Trophoblast cell (in vitro differentiated cells and primary cell): ENCODE measurements at regions not wholly inside any gene's neighbourhood (a gene's known extent, or its start where the extent isn't known, plus 50 kb on each side); places are given as distances from the start of the nearest gene placed in this dataset.

Experiments
- DNase-seq, 2 donors: peaks; one replicate each; pipeline ENCODE4 v3.0.0-alpha.2; 2016
- H2AFZ ChIP-seq: 2 replicates; pipeline ENCODE4 v1.6.1; 2013; ENCODE audit warnings: low read length, moderate library complexity, mild to moderate bottlenecking; ENCODE audit not compliant: insufficient read depth, poor library complexity
- H2AK5ac ChIP-seq: 2 replicates; pipeline ENCODE4 v1.6.1; 2013; ENCODE audit warnings: mild to moderate bottlenecking, low read length
- H2BK120ac ChIP-seq: 2 replicates; pipeline ENCODE4 v1.6.1; 2013; ENCODE audit warnings: low read length, mild to moderate bottlenecking, moderate library complexity; ENCODE audit not compliant: insufficient read depth, poor library complexity
- H2BK12ac ChIP-seq: 2 replicates; pipeline ENCODE4 v1.6.1; 2013; ENCODE audit warnings: mild to moderate bottlenecking, low read length, moderate library complexity
- H2BK5ac ChIP-seq: 2 replicates; pipeline ENCODE4 v1.6.1; 2013; ENCODE audit warnings: low read length, low read depth, moderate library complexity, mild to moderate bottlenecking; ENCODE audit not compliant: poor library complexity
- H3K14ac ChIP-seq: 2 replicates; pipeline ENCODE4 v1.6.1; 2013; ENCODE audit warnings: mild to moderate bottlenecking, low read length
- H3K18ac ChIP-seq: 2 replicates; pipeline ENCODE4 v1.6.1; 2013; ENCODE audit warnings: mild to moderate bottlenecking, low read length
- H3K23ac ChIP-seq: 2 replicates; pipeline ENCODE4 v1.6.1; 2013; ENCODE audit warnings: low read length
- H3K27ac ChIP-seq: 2 replicates; pipeline ENCODE4 v1.5.1; 2013; ENCODE audit warnings: low read depth, mild to moderate bottlenecking, inconsistent platforms, low read length, moderate library complexity
- H3K27me3 ChIP-seq: 2 replicates; pipeline ENCODE4 v1.6.1; 2013; ENCODE audit warnings: inconsistent platforms, mild to moderate bottlenecking, low read length, moderate library complexity; ENCODE audit not compliant: insufficient read depth
- H3K36me3 ChIP-seq, 2 experiments: 1 replicate in 1 of 2; 2 replicates in 1 of 2; pipeline ENCODE4 v1.6.1; 2013; ENCODE audit warnings: low read length in 2 of 2, mild to moderate bottlenecking in 2 of 2, moderate library complexity in 1 of 2; ENCODE audit not compliant: insufficient read depth in 2 of 2, control insufficient read depth in 1 of 2
- H3K4ac ChIP-seq: 2 replicates; pipeline ENCODE4 v1.6.1; 2013; ENCODE audit warnings: low read depth, mild to moderate bottlenecking, low read length, moderate library complexity
- H3K4me1 ChIP-seq, 2 experiments: 1 replicate in 1 of 2; 2 replicates in 1 of 2; pipeline ENCODE4 v1.6.1; 2013; ENCODE audit warnings: low read length in 2 of 2, mild to moderate bottlenecking in 2 of 2, moderate library complexity in 1 of 2; ENCODE audit not compliant: insufficient read depth in 2 of 2, control insufficient read depth in 1 of 2
- H3K4me2 ChIP-seq: 2 replicates; pipeline ENCODE4 v1.6.1; 2013; ENCODE audit warnings: inconsistent platforms, mild to moderate bottlenecking, low read length, moderate library complexity
- H3K4me3 ChIP-seq: 2 replicates; pipeline ENCODE4 v1.5.1; 2013; ENCODE audit warnings: mild to moderate bottlenecking, low read depth, low read length, inconsistent platforms
- H3K79me1 ChIP-seq: one replicate; pipeline ENCODE4 v1.6.1; 2013; ENCODE audit warnings: low read length
- H3K79me2 ChIP-seq: 2 replicates; pipeline ENCODE4 v1.6.1; 2013; ENCODE audit warnings: low read length, mild to moderate bottlenecking; ENCODE audit not compliant: control insufficient read depth, insufficient read depth, poor library complexity
- H3K9ac ChIP-seq: 2 replicates; pipeline ENCODE4 v1.6.1; 2013; ENCODE audit warnings: mild to moderate bottlenecking, low read length
- H3K9me3 ChIP-seq: 2 replicates; pipeline ENCODE4 v1.6.1; 2013; ENCODE audit warnings: low read depth, mild to moderate bottlenecking, control low read depth, inconsistent platforms, low read length; ENCODE audit not compliant: insufficient read depth
- H4K12ac ChIP-seq: 2 replicates; pipeline ENCODE4 v1.6.1; 2013; ENCODE audit warnings: low read depth, mild to moderate bottlenecking, low read length, moderate library complexity
- H4K8ac ChIP-seq: 2 replicates; pipeline ENCODE4 v1.6.1; 2013; ENCODE audit warnings: low read depth, mild to moderate bottlenecking, low read length, moderate library complexity
- H4K91ac ChIP-seq: one replicate; pipeline ENCODE4 v1.6.1; 2013; ENCODE audit warnings: low read depth, mild to moderate bottlenecking, low read length, moderate library complexity
- WGBS: extraction: QIAGEN DNeasy Blood & Tissue Kit; methylation state at CpG from one replicate; pipeline ENCODE4 v1.1.7; 2013; ENCODE audit warnings: missing lambda C conversion rate; ENCODE audit not compliant: insufficient read length, insufficient coverage; ENCODE audit errors: extremely low coverage; 5-methylcytosine and 5-hydroxymethylcytosine counted together

GRCh38 chr3:168269001-168269400 lies 173.3 kb upstream of the GOLIM4 start:
- H3K27me3 ChIP-seq: no peaks in the 10 kb centered on the region
- no peak overlapping the region for H3K27ac ChIP-seq
- no peak overlapping the region for H4K91ac ChIP-seq
- H4K8ac ChIP-seq: no peak overlapping the region
- H2BK120ac ChIP-seq: no peak overlapping the region
- H3K4me1 ChIP-seq: no peaks in the 10 kb centered on the region
- DNase-seq: no peak
- H2BK5ac ChIP-seq: no peak overlapping the region
- no peak overlapping the region for H3K23ac ChIP-seq
- H3K4me3 ChIP-seq: no peak overlapping the region
- H3K14ac ChIP-seq: no peak overlapping the region
- no peak overlapping the region for H3K4me2 ChIP-seq
- H3K79me1 ChIP-seq: no peaks in the 10 kb centered on the region
- H2AK5ac ChIP-seq: no peak overlapping the region
- no peaks in the 10 kb centered on the region for H3K9me3 ChIP-seq
- H3K36me3 ChIP-seq: no peaks in the 10 kb centered on the region
- no CpG with 5 or more reads among the region's 1 CpG for WGBS
- H4K12ac ChIP-seq: no peak overlapping the region
- H3K79me2 ChIP-seq: no peaks in the 10 kb centered on the region
- no peak overlapping the region for H3K18ac ChIP-seq
- no peak overlapping the region for H2AFZ ChIP-seq
- no peak overlapping the region for H3K9ac ChIP-seq
- no peak overlapping the region for H3K4ac ChIP-seq
- no peak overlapping the region for H2BK12ac ChIP-seq

- Histone ChIP-seq H3K4me3 (no peak overlapping the region), H2AFZ (no peak overlapping the region), H3K4me2 (no peak overlapping the region), H3K36me3 (no peaks in the 10 kb centered on the region), H3K4ac (no peak overlapping the region), H4K91ac (no peak overlapping the region), H3K4me1 (no peaks in the 10 kb centered on the region), H3K79me2 (no peaks in the 10 kb centered on the region), H2AK5ac (no peak overlapping the region), H3K27ac (no peak overlapping the region), H4K8ac (no peak overlapping the region), H3K9ac (no peak overlapping the region), H2BK120ac (no peak overlapping the region), H3K9me3 (no peaks in the 10 kb centered on the region), H2BK5ac (no peak overlapping the region), H4K12ac (no peak overlapping the region), H3K14ac (no peak overlapping the region), H3K27me3 (no peaks in the 10 kb centered on the region), H3K18ac (no peak overlapping the region), H3K79me1 (no peaks in the 10 kb centered on the region), H2BK12ac (no peak overlapping the region), H3K23ac (no peak overlapping the region)
- no CpG with 5 or more reads among the region's 1 CpG for WGBS
- DNase-seq: no peak
Observed at GRCh38 chr3:168267179-168267578, 171.5 kb upstream of the GOLIM4 start.

- Histone ChIP-seq H2AK5ac (no peak overlapping the region), H3K4me1 (no peaks in the 10 kb centered on the region), H2BK12ac (no peak overlapping the region), H3K23ac (no peak overlapping the region), H4K12ac (no peak overlapping the region), H4K91ac (no peak overlapping the region), H2BK120ac (no peak overlapping the region), H3K79me2 (no peaks in the 10 kb centered on the region), H3K9ac (no peak overlapping the region), H3K4me2 (no peak overlapping the region), H2BK5ac (no peak overlapping the region), H2AFZ (no peak overlapping the region), H3K79me1 (no peaks in the 10 kb centered on the region), H3K4ac (no peak overlapping the region), H3K9me3 (no peaks in the 10 kb centered on the region), H3K36me3 (no peaks in the 10 kb centered on the region), H4K8ac (no peak overlapping the region), H3K14ac (no peak overlapping the region), H3K4me3 (no peak overlapping the region), H3K18ac (no peak overlapping the region), H3K27ac (no peak overlapping the region), H3K27me3 (no peaks in the 10 kb centered on the region)
- no peak for DNase-seq
- WGBS: no CpG with 5 or more reads among the region's 7 CpGs
Observed at GRCh38 chr3:168266335-168266734, 170.6 kb upstream of the GOLIM4 start.

GRCh38 chr3:168262887-168263286 lies 167.2 kb upstream of the GOLIM4 start:
- Histone ChIP-seq H3K36me3 (no peaks in the 10 kb centered on the region), H4K91ac (no peak overlapping the region)
- DNase-seq: no peak

More at GRCh38 chr3:168262887-168263286, 167.2 kb upstream of the GOLIM4 start:
- no peaks in the 10 kb centered on the region for H3K9me3 ChIP-seq
- no peak overlapping the region for H3K4me2 ChIP-seq
- no peak overlapping the region for H3K27ac ChIP-seq
- no peak overlapping the region for H2BK12ac ChIP-seq
- no peaks in the 10 kb centered on the region for H3K79me2 ChIP-seq
- H3K14ac ChIP-seq: no peak overlapping the region
- H2BK5ac ChIP-seq: no peak overlapping the region
- H3K23ac ChIP-seq: no peak overlapping the region
- no peak overlapping the region for H3K4me3 ChIP-seq
- H2AK5ac ChIP-seq: no peak overlapping the region
- H3K27me3 ChIP-seq: no peaks in the 10 kb centered on the region
- H4K12ac ChIP-seq: no peak overlapping the region
- H2BK120ac ChIP-seq: no peak overlapping the region
- H3K4me1 ChIP-seq: no peaks in the 10 kb centered on the region
- H3K9ac ChIP-seq: no peak overlapping the region
- H3K4ac ChIP-seq: no peak overlapping the region
- H3K79me1 ChIP-seq: no peaks in the 10 kb centered on the region
- no peak overlapping the region for H3K18ac ChIP-seq
- no peak overlapping the region for H2AFZ ChIP-seq
- no peak overlapping the region for H4K8ac ChIP-seq
